H1 (cell line): ENCODE measurements at regions not wholly inside any gene's neighbourhood (a gene's known extent, or its start where the extent isn't known, plus 50 kb on each side); places are given as distances from the start of the nearest gene placed in this dataset.
A peak's percentile ranks its signal among the peaks of the same experiment; 100 is the strongest.

Source experiments
- CTCF ChIA-PET: fragments of 300-600 bp; sonication (Branson Sonifier 250); formaldehyde crosslinking; loops from one replicate; lab custom pipeline; 2021; ENCODE audit not compliant: partially characterized antibody; lab: Charles Lee
- POLR2A ChIA-PET: fragments of 300-600 bp; sonication (Branson Sonifier 250); formaldehyde crosslinking; loops from one replicate; lab custom pipeline; 2021; ENCODE audit warnings: inconsistent platforms; ENCODE audit not compliant: partially characterized antibody; lab: Charles Lee
- DNase-seq, 2 experiments: peaks; one replicate each; pipeline versions ENCODE4 v3.0.0 to v3.0.0-alpha.2; 2010 to 2022; ENCODE audit warnings: low spot score in 2 of 2, low read depth in 1 of 2, mixed read lengths in 1 of 2
- FAIRE-seq: peaks from 2 replicates; lab custom pipeline; 2011; peaks lifted over from hg19 to GRCh38; lab: Jason Lieb, UNC
- H2AFZ ChIP-seq: 2 replicates; pipeline ENCODE4 v1.8.1; 2012; ENCODE audit warnings: low read length, inconsistent platforms
- H2AK5ac ChIP-seq: 2 replicates; pipeline ENCODE4 v1.6.1; 2013; ENCODE audit warnings: low read depth, low read length
- H2BK120ac ChIP-seq: replicated peaks from 2 replicates; pipeline ENCODE3; 2013; ENCODE audit warnings: low read depth, low read length, inconsistent platforms
- H2BK12ac ChIP-seq: 2 replicates; pipeline ENCODE4 v1.6.1; 2013; ENCODE audit warnings: low read depth, low read length
- H2BK15ac ChIP-seq: 2 replicates; pipeline ENCODE4 v1.6.1; 2013; ENCODE audit warnings: low read length
- H2BK20ac ChIP-seq: 2 replicates; pipeline ENCODE4 v1.6.1; 2013; ENCODE audit warnings: low read length
- H2BK5ac ChIP-seq: 2 replicates; pipeline ENCODE4 v1.6.1; 2013; ENCODE audit warnings: low read depth, low read length
- H3K14ac ChIP-seq: 2 replicates; pipeline ENCODE4 v1.6.1; 2013; ENCODE audit warnings: inconsistent platforms; ENCODE audit not compliant: insufficient read length
- H3K18ac ChIP-seq: 2 replicates; pipeline ENCODE4 v1.6.1; 2013; ENCODE audit warnings: low read length; ENCODE audit errors: extremely low read depth
- H3K23ac ChIP-seq: 2 replicates; pipeline ENCODE4 v1.6.1; 2013; ENCODE audit warnings: inconsistent platforms; ENCODE audit not compliant: insufficient read length
- H3K23me2 ChIP-seq: 2 replicates; pipeline ENCODE4 v1.6.1; 2013; ENCODE audit warnings: low read depth, low read length
- H3K27ac ChIP-seq: 2 replicates; pipeline ENCODE4 v1.6.1; 2011; ENCODE audit warnings: low read depth, low read length, inconsistent platforms
- H3K27me3 ChIP-seq, 4 experiments: replicated peaks in 1 of 4; 1 replicate in 1 of 4; 2 replicates in 3 of 4; pipeline versions ENCODE4 v1.6.1 to v1.8.1; 2011 to 2013; ENCODE audit warnings: low read length in 3 of 4, mild to moderate bottlenecking in 3 of 4, inconsistent platforms in 2 of 4, mixed read lengths in 2 of 4, moderate library complexity in 1 of 4; ENCODE audit not compliant: control insufficient read depth in 3 of 4, insufficient read depth in 3 of 4; ENCODE audit errors: extremely low read depth in 1 of 4
- H3K36me3 ChIP-seq, 4 experiments: 2 replicates each; pipeline versions ENCODE4 v1.6.1 to v1.8.1; 2011 to 2013; ENCODE audit warnings: mild to moderate bottlenecking in 4 of 4, low read length in 3 of 4, moderate library complexity in 2 of 4, control low read depth in 1 of 4, inconsistent platforms in 1 of 4; ENCODE audit not compliant: insufficient read depth in 4 of 4, control insufficient read depth in 2 of 4
- H3K4ac ChIP-seq: replicated peaks from 2 replicates; pipeline ENCODE3; 2013; ENCODE audit warnings: low read length, low read depth, mixed read lengths, inconsistent platforms; ENCODE audit not compliant: insufficient read length
- H3K4me1 ChIP-seq, 4 experiments: replicated peaks in 1 of 4; 1 replicate in 1 of 4; 2 replicates in 3 of 4; pipeline versions ENCODE4 v1.6.1 to v1.8.1; 2011 to 2013; ENCODE audit warnings: low read length in 3 of 4, inconsistent platforms in 2 of 4, mixed read lengths in 1 of 4; ENCODE audit not compliant: insufficient read depth in 4 of 4, control insufficient read depth in 3 of 4
- H3K4me2 ChIP-seq, 2 experiments: 2 replicates each; pipeline versions ENCODE4 v1.6.1 to v1.8.1; 2011 to 2013; ENCODE audit warnings: low read depth in 2 of 2, low read length in 2 of 2, control low read depth in 1 of 2, inconsistent platforms in 1 of 2, mild to moderate bottlenecking in 1 of 2; ENCODE audit not compliant: insufficient read depth in 1 of 2
- H3K4me3 ChIP-seq, 4 experiments: fragments of 200-600, 300-600 bp in 1 of 4; sonication (generic), shearing (Covaris generic), sonication (Bioruptor Twin) in 1 of 4; 2 replicates each; pipeline versions ENCODE4 v1.5.1 to v1.8.1; 2011 to 2016; ENCODE audit warnings: low read length in 4 of 4, low read depth in 3 of 4, control low read depth in 2 of 4, inconsistent platforms in 2 of 4, mild to moderate bottlenecking in 2 of 4, mixed read lengths in 1 of 4, moderate library complexity in 1 of 4; ENCODE audit not compliant: insufficient read depth in 2 of 4; ENCODE audit errors: extremely low read depth in 1 of 4
- H3K56ac ChIP-seq: replicated peaks from 2 replicates; pipeline ENCODE3; 2013; ENCODE audit warnings: low read depth, mild to moderate bottlenecking, mixed read lengths, low read length, inconsistent platforms; ENCODE audit not compliant: insufficient read length
- H3K79me1 ChIP-seq: 2 replicates; pipeline ENCODE4 v1.6.1; 2013; ENCODE audit warnings: low read depth, low read length, control low read depth
- H3K79me2 ChIP-seq, 2 experiments: 2 replicates each; pipeline versions ENCODE4 v1.6.1 to v1.8.1; 2012 to 2013; ENCODE audit warnings: low read length in 2 of 2, mild to moderate bottlenecking in 2 of 2, inconsistent platforms in 1 of 2; ENCODE audit not compliant: insufficient read depth in 2 of 2, control insufficient read depth in 1 of 2
- H3K9ac ChIP-seq, 4 experiments: replicated peaks in 1 of 4; 1 replicate in 1 of 4; 2 replicates in 3 of 4; pipeline versions ENCODE4 v1.6.1 to v1.8.1; 2011 to 2013; ENCODE audit warnings: low read depth in 3 of 4, low read length in 3 of 4, control low read depth in 2 of 4, mild to moderate bottlenecking in 2 of 4, moderate library complexity in 2 of 4, inconsistent platforms in 1 of 4; ENCODE audit errors: extremely low read depth in 1 of 4
- H3K9me3 ChIP-seq, 2 experiments: 2 replicates each; pipeline versions ENCODE4 v1.6.1 to v1.8.1; 2012 to 2013; ENCODE audit warnings: mild to moderate bottlenecking in 2 of 2, moderate library complexity in 2 of 2, control low read depth in 1 of 2, inconsistent platforms in 1 of 2, low read depth in 1 of 2, low read length in 1 of 2, mixed read lengths in 1 of 2; ENCODE audit not compliant: insufficient read depth in 2 of 2
- H4K20me1 ChIP-seq, 2 experiments: replicated peaks in 1 of 2; 2 replicates each; pipeline versions ENCODE3 to v1.8.1; 2011 to 2013; ENCODE audit warnings: inconsistent platforms in 2 of 2, low read length in 2 of 2, mild to moderate bottlenecking in 1 of 2; ENCODE audit not compliant: insufficient read depth in 2 of 2, control insufficient read depth in 1 of 2
- H4K5ac ChIP-seq: 2 replicates; pipeline ENCODE4 v1.6.1; 2013; ENCODE audit warnings: low read length, low read depth, mixed read lengths, inconsistent platforms; ENCODE audit not compliant: insufficient read length
- H4K8ac ChIP-seq: 2 replicates; pipeline ENCODE4 v1.8.0; 2013; ENCODE audit warnings: mild to moderate bottlenecking, moderate library complexity, low read length, inconsistent platforms; ENCODE audit not compliant: insufficient read depth; ENCODE audit errors: extremely low read depth
- H4K91ac ChIP-seq: replicated peaks from 2 replicates; pipeline ENCODE3; 2013; ENCODE audit warnings: low read length, mixed read lengths, inconsistent platforms; ENCODE audit not compliant: insufficient read length
- ASH2L ChIP-seq: fragments of 200-600, 300-600 bp; sonication (generic); IDR thresholded peaks from one replicate; pipeline ENCODE4 v1.7.1; 2017; ENCODE audit warnings: low read length
- CEBPB ChIP-seq: IDR thresholded peaks from 2 replicates; pipeline ENCODE4 v1.6.1; 2012; ENCODE audit warnings: low read depth, low read length
- CREB1 ChIP-seq: IDR thresholded peaks from 2 replicates; pipeline ENCODE4 v1.6.1; 2012; ENCODE audit warnings: inconsistent platforms
- EGR1 ChIP-seq: IDR thresholded peaks from 2 replicates; pipeline ENCODE4 v1.6.1; 2011; ENCODE audit warnings: low read depth, low read length, borderline replicate concordance
- FOSL1 ChIP-seq: IDR thresholded peaks from 2 replicates; pipeline ENCODE4 v1.6.1; 2011; ENCODE audit warnings: mild to moderate bottlenecking, low read depth, low read length, moderate library complexity; ENCODE audit not compliant: insufficient read depth
- HDAC6 ChIP-seq: IDR thresholded peaks from one replicate; pipeline ENCODE4 v1.7.1; 2012; ENCODE audit warnings: low read depth, mild to moderate bottlenecking, inconsistent platforms, low read length, moderate library complexity
- KDM4A ChIP-seq: IDR thresholded peaks from one replicate; pipeline ENCODE4 v1.7.1; 2012; ENCODE audit warnings: low read depth, mild to moderate bottlenecking, moderate library complexity, low read length, inconsistent platforms; ENCODE audit not compliant: severe bottlenecking
- NANOG ChIP-seq: IDR thresholded peaks from 2 replicates; pipeline ENCODE4 v1.6.1; 2011; ENCODE audit warnings: low read length, low read depth, mild to moderate bottlenecking, inconsistent platforms; ENCODE audit not compliant: insufficient read depth, poor library complexity, severe bottlenecking
- RNF2 ChIP-seq: fragments of 200-900, 300-1000 bp; sonication (generic); IDR thresholded peaks from 2 replicates; pipeline ENCODE4 v1.7.1; 2016; ENCODE audit warnings: borderline replicate concordance, low read depth, mild to moderate bottlenecking, antibody characterized with exemption, low read length; ENCODE audit not compliant: poor library complexity, severe bottlenecking; ENCODE audit errors: missing control alignments
- SP1 ChIP-seq: IDR thresholded peaks from 2 replicates; pipeline ENCODE4 v1.6.1; 2011; ENCODE audit warnings: low read depth, low read length
- TAF1 ChIP-seq: IDR thresholded peaks from 2 replicates; pipeline ENCODE4 v1.6.1; 2011; ENCODE audit warnings: mild to moderate bottlenecking, low read depth, low read length
- TCF12 ChIP-seq: IDR thresholded peaks from 2 replicates; pipeline ENCODE4 v1.6.1; 2011; ENCODE audit warnings: low read depth, mild to moderate bottlenecking, low read length
- ZNF274 ChIP-seq: IDR thresholded peaks from 2 replicates; pipeline ENCODE4 v1.7.0; 2012; ENCODE audit warnings: low read length, borderline replicate concordance; ENCODE audit errors: extremely low read depth
- WGBS, 2 experiments: shearing (Covaris generic) in 1 of 2; methylation state at CpG; one replicate each; pipeline versions ENCODE4 v1.1.6 to v1.1.7; 2013 to 2015; ENCODE audit warnings: low lambda C conversion rate in 2 of 2, mixed read lengths in 2 of 2, inconsistent platforms in 1 of 2, low coverage in 1 of 2, missing lambda C conversion rate in 1 of 2; ENCODE audit not compliant: insufficient replicate concordance in 2 of 2, insufficient coverage in 1 of 2, insufficient read length in 1 of 2; ENCODE audit errors: extremely low coverage in 1 of 2, missing lambda C conversion rate in 1 of 2; 5-methylcytosine and 5-hydroxymethylcytosine counted together

- Histone ChIP-seq H3K4me1 (peaks cover 18 to 29% (median 18%) of the 10 kb centered on the region in 4 experiments), H3K36me3 (no peaks in the 10 kb centered on the region), H3K79me1 (no peaks in the 10 kb centered on the region; the same call in 1 of the 2 replicates), H4K5ac (no peak overlapping the region), H3K56ac (no peak overlapping the region), H3K9ac (peak overlapping the region in 2 of 4 experiments; percentile 28 to 39; a peak in 1 of 7 replicates), H2BK20ac (no peak overlapping the region), H3K4me2 (peak overlapping the region; percentile 29 to 64), H2AK5ac (0 out of 2 replicates have a peak overlapping the region, but pooled peaks have one; percentile 42), H3K9me3 (no peaks in the 10 kb centered on the region), H2BK120ac (no peak overlapping the region), H3K18ac (peak overlapping the region; percentile 3; the same call in 1 of the 2 replicates), H2AFZ (no peak overlapping the region), H2BK5ac (peak overlapping the region; percentile 15; the same call in 1 of the 2 replicates), H3K79me2 (no peaks in the 10 kb centered on the region), H3K27ac (peak overlapping the region; percentile 22; the same call in 1 of the 2 replicates), H2BK15ac (no peak overlapping the region), H3K4ac (no peak overlapping the region), H4K91ac (no peak overlapping the region), H3K4me3 (peak overlapping the region in 3 of 4 experiments; percentile 19 to 46 (median 34); a peak in 5 of 8 replicates), H4K20me1 (no peaks in the 10 kb centered on the region), H3K23me2 (no peaks in the 10 kb centered on the region), H4K8ac (no peak overlapping the region), H3K14ac (no peak overlapping the region), H2BK12ac (peak overlapping the region; percentile 45; the same call in 1 of the 2 replicates), H3K23ac (no peak overlapping the region), H3K27me3 (peaks cover 0 to 4% (median under 1%) of the 10 kb centered on the region in 4 experiments; a peak in 2 of 7 replicates)
- CTCF ChIA-PET = interaction anchor here (0.6 to 1.4 kb wide), 4 partner anchors 20 to 318 kb away, joined by 3 to 4 read pairs (median 4); no protein-coding TSS in a partner anchor
- POLR2A ChIA-PET = interaction anchor here (0.9 to 1.3 kb wide), 2 partner anchors 73 to 287 kb away, joined by 3 read pairs; no protein-coding TSS in a partner anchor
- DNase-seq (peak in 1 of 2 experiments; percentile 74), FAIRE-seq (no peak)
- WGBS, 2 experiments = 8% methylated on average over 10 of the region's 10 CpGs; no CpG with 5 or more reads in 1 of the 2 experiments
- TF ChIP-seq CREB1 (peak; percentile 74), HDAC6 (no peak), SP1 (peak; percentile 62; the same call in 1 of the 2 replicates), TAF1 (peak; percentile 60), FOSL1 (no peak), KDM4A (no peak), ZNF274 (no peak), RNF2 (no peak), NANOG (no peak), TCF12 (no peak), EGR1 (no peak), CEBPB (no peak), ASH2L (peak; percentile 36)
Observed at GRCh38 chr5:14035859-14036503, 91.5 kb upstream of the DNAH5 start.
